ENCODE measurements at regions not wholly inside any gene's neighbourhood (a gene's known extent, or its start where the extent isn't known, plus 50 kb on each side); places are given as distances from the start of the nearest gene placed in this dataset.
A peak's percentile ranks its signal among the peaks of the same experiment; 100 is the strongest.
"Not testable (repeated sequence)": the region's sequence is repeated elsewhere in the genome, so short reads cannot be mapped to it uniquely, and the experiment has no call there.

DNA sequence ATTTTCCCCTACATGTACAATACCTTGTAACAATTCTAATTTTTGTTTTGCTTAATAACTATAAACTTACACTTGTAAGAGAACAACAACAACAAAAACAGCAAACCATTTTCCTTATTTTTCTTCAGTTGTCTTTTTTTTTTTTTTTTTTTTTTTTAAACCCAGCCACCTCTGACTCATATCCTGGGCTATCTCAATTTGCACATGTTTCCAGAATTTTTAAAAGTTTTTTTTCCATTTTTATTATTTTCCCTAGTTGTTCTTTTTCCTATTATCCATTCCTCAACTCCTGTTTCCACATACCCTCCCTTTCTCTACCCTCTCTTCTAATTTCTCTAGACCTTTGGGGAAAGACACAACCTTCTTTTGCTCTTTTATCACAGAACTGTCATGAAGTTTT, 112.5 kb downstream of the EFEMP1 start:
- no peak for DNase-seq

DNA sequence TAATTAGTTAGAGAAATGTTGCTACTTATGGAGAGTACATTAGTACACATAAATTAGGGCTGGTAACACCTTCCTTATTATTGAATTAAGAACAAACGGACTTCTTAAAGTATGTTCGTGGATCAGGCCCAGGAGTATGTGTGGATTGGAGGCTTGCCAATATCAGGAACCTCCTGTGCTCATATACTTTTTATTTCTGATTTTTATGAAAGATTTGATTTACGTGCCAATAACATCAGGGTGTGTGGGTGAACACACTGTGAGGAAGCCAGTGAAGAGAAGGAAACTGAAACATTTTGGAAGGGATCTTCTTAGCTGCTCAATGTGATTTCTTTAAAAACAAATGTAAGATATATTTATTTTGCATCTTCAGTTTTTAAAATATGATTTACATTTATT, 113.0 kb downstream of the EFEMP1 start:
- DNase-seq, result no peak

DNA sequence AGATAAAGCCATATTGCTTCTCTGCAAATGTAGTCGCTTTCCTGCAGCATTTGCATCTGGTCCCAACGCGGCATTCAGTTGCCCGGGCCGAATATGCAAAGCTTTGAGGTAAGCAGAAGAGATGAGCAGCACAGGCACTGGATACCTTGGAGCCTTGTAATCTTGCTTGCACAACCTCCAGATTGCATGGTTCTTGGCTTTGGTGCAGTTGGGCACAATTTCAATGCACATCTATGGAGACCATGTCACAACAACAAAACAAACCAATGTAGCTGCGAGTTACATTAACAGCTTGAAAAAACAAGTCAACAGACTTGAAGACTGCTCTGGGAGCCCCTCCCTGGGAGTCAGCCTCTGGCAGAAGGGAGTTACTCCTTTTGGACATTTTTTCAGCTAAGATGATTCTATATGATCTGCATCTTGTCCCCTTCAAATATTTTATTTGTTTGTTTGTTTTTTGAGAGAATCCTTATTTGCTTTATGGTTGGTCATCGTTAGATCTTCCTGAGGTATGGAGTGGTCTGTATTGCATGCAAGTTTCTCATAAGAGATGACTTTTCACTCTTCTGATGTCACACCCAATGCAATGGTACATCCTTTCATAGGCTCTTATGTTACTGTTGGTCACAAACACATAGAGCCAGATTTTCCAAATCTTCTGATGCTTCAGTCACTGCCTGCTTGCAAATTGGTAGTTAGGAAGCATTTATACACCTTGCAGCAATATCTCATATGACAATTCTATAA, 113.5 kb downstream of the EFEMP1 start:
- peak; percentile 45 for DNase-seq

DNA sequence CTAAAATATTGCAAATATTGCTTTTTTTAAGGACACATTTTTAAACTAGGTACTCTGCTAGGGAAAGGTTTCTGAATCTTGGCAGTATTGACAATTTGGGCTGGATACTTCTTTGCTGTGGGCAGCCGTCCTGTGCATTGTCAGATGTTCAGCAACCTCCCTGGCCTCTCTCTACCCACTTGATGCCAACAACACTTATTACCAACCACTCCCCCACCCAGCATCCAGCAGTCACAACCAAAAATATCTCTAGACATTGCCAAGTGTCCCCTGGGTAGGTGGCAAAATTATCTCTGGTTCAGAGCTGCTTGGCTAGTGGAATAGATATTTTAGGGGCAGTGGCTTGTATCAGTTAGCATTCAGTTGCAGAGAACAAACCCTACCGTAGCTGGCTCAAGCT, 114.3 kb upstream of the PNPT1 start:
- DNase-seq, result no peak

DNA sequence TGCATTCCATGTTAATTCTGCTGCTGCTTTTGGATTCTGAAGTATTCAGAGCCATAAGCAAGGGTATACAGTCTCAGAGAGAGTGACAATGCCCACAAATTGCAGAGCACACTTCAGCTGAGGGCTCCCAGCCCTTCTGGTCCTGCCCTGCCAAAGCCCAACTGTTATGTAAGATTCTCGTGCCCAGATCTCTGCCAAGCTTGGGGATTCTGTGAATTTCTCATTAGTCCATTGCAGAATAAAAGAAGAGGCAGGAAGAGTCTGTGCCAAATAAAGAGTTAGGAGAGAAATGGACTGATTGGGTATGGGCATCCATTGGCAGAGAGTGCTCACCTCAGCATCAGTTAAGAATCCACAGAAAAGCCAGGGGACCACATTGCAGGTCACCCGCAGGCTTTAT, 112.0 kb upstream of the PNPT1 start:
- DNase-seq, result no peak

DNA sequence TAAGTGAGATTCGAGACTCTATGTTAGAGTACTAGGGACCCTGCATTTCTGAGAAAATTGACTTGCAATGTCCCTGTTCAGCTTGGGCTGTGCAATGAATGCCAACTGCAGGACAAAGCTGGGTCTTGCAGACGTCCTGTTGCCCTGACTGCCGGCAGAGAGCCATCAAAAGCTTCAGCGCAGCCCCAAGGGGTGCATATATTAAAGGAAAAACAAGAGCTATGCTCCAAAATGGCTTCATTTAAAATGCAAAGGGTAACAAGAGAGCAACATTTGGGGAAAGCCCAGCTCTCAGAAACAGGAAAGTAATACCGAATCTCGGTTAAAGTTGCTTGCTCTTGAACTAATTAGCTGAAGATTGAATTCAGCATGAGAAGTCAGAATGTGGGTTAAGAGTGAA, 110.9 kb upstream of the PNPT1 start:
- DNase-seq, result no peak

DNA sequence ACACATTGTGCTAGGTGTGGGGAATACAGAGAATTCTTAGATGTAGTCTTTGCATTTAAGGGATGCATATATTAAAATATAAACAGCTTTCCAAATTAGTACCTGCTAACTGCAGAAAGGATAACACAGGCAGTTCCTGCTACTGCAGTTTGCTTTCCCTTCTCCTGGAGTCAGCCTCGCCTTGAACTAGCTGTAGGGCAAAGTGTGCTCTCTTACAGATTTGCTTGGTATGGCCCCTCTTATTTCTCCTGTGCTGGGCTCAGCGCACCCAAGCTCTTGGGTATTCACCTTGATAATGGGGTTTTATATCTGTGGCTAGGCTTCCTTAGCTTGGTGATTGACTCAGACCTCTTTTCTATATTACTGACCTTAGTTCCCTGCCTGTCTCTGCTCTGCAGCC, 108.4 kb upstream of the PNPT1 start:
- DNase-seq, result no peak

DNA sequence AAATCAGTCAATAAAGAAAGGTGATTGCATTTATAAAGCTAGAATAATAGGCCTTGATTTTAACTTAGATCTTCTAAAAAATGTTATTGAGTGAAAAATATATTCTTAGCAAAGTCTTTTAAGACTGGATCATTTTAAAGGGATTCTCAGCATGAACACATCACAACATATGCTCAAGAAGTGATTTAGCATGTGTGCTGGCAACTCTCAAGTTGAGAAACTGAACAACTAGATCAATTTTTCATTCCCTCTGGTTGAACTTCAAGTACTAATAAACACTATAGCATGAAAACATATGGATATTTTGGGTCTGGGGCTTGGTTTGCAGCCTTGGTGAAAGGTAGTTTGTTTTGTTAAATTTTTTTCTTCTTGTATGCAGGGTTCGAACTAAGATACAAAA, 107.8 kb upstream of the PNPT1 start:
- no peak for DNase-seq

DNA sequence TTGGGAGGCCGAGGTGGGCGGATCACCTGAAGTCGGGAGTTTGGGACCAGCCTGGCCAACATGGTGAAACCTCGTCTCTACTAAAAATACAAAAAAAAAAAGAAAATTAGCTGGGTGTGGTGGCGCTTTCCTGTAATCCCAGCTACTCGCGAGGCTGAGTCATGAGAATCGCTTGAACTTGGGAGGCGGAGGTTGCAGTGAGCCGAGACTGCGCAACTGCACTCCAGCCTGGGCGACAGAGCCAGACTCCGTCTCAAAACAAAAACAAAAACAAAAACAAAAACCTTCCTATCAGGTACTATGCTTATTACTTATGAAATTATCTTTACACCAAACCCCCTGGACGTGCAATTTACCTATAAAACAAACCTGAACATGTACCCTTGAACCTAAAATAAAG, 106.0 kb upstream of the PNPT1 start:
- not testable (repeated sequence) for DNase-seq

DNA sequence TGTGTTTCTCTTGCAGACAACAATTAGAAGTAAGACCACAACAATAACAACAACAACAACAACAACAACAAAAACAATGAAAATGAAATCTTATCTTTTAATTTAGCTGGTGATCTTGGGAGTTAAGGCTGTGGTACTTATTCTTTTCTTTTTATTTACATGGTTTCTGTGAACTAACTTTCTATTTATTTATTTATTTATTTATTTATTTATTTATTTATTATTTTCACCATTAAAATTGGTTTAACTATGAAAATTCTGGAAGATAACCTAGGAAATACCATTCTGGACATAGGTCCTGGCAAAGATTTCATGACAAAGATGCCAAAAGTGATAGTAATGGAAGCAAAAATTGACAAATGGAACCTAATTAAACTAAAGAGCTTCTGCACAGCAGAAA, 102.5 kb upstream of the PNPT1 start:
- no peak for DNase-seq

DNA sequence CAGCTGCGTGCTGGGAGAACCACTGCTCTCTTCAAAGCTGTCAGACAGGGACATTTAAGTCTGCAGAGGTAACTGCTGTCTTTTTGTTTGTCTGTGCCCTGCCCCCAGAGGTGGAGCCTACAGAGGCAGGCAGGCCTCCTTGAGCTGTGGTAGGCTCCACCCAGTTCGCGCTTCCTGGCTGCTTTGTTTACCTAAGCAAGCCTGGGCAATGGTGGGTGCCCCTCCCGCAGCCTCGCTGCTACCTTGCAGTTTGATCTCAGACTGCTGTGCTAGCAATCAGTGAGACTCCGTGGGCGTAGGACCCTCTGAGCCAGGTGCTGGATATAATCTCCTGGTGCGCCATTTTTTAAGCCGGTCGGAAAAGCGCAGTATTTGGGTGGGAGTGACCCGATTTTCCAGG, 100.0 kb upstream of the PNPT1 start:
- DNase-seq, result not testable (repeated sequence)

DNA sequence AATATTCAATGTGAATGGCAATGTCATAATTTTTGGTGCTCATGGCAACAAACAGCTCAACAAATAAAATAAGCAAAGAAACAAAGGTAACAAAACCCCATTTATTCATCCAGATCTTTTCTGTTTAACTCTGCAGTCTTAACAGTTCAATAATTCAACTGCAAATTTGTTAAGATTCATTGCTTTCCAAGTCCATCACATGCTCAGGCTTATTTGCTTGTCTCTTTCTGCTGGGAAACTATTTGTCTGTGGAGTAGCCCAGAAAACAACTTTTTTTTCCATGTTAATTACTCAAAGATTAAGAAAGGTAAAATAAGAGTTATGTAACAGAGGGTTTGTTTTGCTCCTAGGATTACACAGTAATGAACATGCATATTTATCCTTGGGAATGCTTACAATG, 92.6 kb upstream of the PNPT1 start:
- no peak for DNase-seq

DNA sequence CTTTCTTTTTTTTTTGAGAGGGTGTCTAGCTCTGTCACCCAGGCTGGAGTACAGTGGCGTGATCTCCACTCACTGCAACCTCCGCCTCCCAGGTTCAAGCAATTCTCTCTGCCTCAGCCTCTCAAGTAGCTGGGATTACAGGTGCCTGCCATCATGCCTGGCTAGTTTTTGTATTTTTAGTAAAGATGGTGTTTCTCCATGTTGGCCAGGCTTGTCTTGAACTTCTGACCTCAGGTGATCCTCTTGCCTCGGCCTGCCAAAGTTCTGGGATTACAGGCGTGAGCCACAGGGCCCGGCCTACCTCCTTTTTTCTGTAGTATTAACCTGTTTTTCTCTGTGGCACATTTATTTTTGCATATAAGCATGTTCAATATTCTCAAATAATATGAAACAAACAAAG, 90.1 kb upstream of the PNPT1 start:
- not testable (repeated sequence) for DNase-seq

DNA sequence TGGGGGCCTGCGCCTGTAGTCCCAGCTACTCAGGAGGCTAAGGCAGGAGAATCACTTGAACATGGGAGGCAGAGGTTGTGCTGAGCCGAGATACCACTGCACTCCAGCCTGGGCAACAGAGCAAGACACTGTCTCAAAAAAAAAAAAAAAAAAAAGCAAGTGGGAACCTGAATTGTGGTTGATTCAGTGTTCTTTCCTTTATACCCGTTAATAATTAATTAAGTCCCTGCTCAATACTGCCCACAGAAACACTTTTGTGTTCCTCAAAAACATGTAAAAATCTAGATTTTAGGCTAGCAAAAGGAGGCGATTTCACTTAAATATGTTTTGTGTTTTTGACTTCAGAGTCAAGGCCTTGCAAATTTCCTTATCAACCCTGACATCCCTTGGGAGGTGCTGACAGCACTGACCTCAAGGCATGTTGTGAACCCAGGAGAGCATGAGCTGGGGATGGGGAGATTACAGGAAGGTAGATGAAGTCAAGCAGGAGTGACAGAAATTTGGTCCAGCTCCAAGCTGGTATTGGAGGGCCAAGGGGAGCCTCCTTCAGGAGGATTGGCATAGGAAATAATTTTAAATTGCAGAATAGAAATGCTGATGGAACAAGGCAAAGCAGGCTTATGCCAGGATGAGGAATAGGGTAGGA, 89.0 kb upstream of the PNPT1 start:
- no peak for DNase-seq

DNA sequence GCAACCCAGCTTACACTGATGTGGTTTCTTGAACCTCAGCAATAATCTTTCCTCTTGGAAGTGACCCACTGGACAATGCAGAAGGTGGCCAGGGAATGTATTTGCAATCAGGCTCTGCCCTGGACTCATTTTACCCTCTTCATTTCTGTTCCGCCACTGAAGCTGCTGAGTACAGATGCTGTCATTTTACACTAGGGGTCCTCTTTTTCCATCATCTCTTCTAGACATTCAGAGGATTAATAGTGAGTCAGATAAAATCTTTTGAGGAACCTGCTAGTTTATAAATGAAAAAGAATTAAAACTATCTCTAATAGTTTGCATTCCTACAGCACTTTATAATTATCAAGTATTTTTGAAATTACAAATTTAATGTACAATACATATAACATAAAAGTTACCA, 87.9 kb upstream of the PNPT1 start:
- no peak for DNase-seq

DNA sequence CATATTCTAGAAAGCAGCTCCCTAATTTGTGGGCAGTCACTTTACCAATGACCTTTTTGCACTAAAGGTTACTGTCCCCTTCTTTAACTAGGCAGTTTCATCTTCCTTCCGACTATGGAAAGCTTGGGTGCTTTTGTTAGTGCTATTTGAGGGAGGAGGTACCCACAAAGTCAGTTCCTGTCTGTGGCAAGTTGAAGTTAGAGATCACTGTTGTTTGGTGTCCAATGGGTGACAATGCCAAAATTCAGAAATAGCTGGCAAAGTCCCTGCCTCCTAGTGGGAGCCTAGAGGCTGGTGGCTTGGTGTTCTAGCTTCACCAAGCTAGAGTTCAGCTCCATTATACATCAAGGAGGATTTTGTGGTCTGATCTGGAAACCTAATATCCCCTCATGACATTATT, 87.1 kb upstream of the PNPT1 start:
- DNase-seq, result no peak

DNA sequence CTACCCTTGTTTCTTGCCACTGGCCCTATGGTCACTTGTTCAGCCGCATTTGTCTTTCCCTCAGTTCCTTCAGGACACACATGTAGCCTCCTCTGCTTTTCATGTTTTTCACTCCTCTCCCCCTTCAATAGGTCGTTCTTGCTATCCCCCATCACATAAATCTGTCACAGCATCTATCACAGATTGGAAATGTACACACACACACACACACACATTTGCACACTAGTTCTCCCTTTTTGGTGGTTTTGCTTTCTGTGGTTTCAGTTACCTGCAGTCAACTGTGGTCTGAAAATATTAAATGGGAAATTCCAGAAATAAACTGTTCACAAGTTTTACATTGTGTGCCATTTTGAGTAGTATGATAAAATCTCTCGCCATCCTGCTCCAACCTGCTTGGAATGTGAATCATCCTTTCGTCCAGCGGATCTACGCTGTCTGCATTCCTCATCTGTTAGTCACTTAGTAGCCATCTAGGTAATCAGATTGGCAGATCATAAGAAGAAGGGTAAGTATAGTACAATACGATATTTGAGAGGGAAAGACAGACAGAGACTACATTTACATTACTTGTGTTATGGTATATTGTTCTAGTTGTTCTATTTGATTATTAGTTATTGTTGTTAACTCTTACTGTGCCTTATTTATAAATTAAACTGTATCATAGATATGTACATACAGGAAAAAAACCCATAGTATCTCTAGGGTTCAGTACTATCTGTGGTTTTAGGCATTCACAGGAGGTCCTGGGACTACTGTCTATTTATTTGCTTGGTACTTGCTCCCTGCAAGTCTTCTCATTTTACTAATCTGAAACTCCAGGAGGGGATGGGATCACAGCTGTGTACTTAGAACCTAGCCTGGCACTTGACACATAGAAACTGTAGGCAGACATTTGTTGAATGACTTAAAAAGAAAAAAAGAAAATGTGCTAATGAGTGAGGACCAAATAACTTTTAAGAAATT, 86.1 kb upstream of the PNPT1 start:
- DNase-seq, result no peak

DNA sequence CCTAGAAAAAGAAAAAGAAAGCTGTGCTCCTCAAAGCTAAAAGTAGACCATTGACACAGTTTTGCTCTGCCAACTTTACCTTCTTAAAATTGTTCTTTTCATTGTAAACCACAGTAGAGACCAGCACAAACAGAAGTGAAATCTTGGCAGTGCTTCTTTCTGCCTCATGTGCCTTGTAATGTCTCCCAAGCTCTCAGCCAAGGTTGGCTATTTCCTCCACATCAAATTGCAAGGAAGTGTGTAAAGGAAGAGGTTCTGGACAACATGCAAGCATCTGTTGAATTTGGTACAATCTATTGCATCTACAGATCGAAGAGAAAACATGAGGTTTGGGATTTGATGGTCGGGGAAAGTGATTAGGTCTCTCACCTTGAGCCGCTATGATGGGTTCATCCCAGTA, 83.3 kb upstream of the PNPT1 start:
- no peak for DNase-seq

DNA sequence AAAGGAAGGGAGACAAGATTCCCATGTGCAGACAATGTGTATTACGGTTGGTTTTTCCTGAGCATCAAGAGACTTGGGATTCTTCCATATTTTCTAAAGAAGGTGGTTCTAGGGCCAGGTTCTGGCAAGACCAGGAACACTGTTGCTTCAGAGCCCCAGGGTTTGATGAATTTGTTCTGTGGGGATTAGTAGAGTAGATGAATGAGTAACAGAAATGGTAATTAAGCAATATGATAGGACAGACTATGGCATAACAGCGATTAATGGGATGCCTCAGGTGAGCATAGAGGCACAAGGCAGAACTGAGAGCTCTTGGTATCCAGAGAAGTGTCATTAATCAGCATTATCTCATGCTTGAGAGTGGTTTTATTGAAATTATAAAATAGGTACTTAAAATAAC, 82.8 kb upstream of the PNPT1 start:
- no peak for DNase-seq

DNA sequence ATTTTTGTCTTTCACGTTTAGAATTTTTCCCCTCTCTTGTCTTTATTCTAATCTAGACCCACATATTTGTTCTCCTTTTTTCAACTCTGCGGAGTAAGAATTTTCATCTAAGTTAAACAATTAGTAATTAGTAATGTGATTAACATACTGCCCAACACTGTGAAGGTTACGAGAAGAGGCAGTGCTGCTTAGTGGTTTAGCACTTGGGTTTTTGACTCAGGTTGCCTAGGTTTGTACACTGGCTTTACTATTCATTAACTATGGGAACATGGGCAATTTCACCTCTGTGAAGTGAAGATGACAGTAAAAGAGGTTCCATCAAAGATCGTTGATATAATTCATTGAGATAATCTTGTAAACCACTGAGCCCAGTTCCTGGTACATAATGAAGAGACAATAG, 82.2 kb upstream of the PNPT1 start:
- no peak for DNase-seq

DNA sequence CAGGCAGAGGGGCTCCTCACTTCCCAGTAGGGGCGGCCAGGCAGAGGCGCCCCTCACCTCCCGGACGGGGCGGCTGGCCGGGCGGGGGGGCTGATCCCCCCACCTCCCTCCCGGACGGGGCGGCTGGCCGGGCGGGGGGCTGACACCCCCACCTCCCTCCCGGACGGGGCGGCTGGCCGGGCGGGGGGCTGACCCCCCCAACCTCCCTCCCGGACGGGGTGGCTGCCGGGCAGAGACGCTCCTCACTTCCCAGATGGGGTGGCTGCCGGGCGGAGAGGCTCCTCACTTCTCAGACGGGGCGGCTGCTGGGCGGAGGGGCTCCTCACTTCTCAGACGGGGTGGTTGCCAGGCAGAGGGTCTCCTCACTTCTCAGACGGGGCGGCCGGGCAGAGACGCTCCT, 80.0 kb upstream of the PNPT1 start:
- DNase-seq, result not testable (repeated sequence)

DNA sequence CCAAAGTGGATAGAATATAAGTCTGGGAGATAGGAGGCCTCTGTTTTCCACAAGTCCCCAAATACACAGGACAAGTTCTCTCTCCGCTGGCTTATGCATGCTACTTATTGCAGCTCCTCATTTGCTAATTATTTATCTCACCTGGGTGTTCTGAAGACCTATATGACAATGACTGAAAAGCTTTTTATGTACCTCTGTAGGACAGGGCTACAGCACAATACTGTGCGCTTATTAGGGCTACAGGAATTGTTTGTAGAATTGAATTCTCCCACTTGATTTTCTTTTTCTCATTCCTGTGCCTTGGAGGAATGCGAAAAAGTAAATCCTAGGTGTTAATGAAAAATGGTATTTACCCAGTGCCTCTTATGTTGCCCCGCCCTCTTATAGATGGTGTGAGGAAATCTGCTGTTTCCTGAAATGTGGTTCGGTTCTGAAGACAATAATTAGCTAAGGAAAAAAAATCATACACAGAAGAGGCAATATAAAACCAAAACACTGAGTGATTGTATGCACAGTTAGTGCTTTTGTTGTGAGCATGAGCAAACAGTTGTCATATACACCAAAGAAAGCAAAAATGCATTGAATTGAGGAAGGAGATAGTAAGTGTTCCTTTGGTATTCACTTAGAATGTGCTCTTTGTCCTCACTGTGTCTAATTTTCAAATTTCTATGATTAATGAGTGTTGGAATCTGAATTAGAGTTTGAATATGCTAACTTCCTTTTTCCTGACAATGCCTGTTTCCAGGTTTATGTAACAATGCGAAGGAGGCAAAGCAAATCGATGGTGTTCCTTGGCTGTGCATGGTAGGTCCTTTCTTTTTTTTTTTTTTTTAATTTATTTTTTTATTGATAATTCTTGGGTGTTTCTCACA, 78.7 kb upstream of the PNPT1 start:
- no peak for DNase-seq
